HepG2 (cell line): ENCODE measurements at regions not wholly inside any gene's neighbourhood (a gene's known extent, or its start where the extent isn't known, plus 50 kb on each side); places are given as distances from the start of the nearest gene placed in this dataset.

ENCODE experiments used
- ATAC-seq: fragments of 200-7000 bp; cut with Tn5 transposase; 3 replicates; pipeline ENCODE4 v1.9.1; 2020; ENCODE audit warnings: mild to moderate bottlenecking, moderate library complexity
- BruUV-seq: library from RNA; stranded (reverse); fragments of 400-500 nt; replicated peaks from 2 replicates; lab custom pipeline; 2021; lab: Mats Ljungman, UMichigan
- CTCF ChIA-PET: fragments of 300-600 bp; formaldehyde crosslinking; extraction: SDS; loops from one replicate; lab custom pipeline; 2021; ENCODE audit warnings: low total read pairs, inconsistent platforms, low intra/inter-chr PET ratio; lab: Yijun Ruan, JAX
- POLR2A ChIA-PET: fragments of 350-600 bp; sonication (Branson Sonifier 250); formaldehyde crosslinking; loops from one replicate; lab custom pipeline; 2020; ENCODE audit warnings: antibody characterized with exemption, inconsistent platforms; lab: Yijun Ruan, JAX
- DNase-seq: peaks from one replicate; pipeline ENCODE4 v3.0.0-alpha.2; 2015; ENCODE audit warnings: low spot score
- FAIRE-seq: peaks from 3 replicates; lab custom pipeline; 2011; peaks lifted over from hg19 to GRCh38; lab: Jason Lieb, UNC
- H2AFZ ChIP-seq: one replicate; pipeline ENCODE4 v1.6.1; 2011; ENCODE audit warnings: low read length, inconsistent platforms
- H3K27ac ChIP-seq: fragments of 300-600 bp; 3 replicates; pipeline ENCODE4 v1.8.0; 2011; ENCODE audit warnings: mixed run types, mild to moderate bottlenecking, mixed read lengths, low read length, inconsistent platforms; ENCODE audit not compliant: insufficient read depth; ENCODE audit errors: extremely low read length
- H3K27me3 ChIP-seq, 2 experiments: fragments of 200-600 bp in 1 of 2; 2 replicates in 1 of 2; 3 replicates in 1 of 2; pipeline versions ENCODE4 v1.6.0 to v1.8.0; 2011; ENCODE audit warnings: low read length in 2 of 2, mild to moderate bottlenecking in 2 of 2, moderate library complexity in 2 of 2, inconsistent platforms in 1 of 2; ENCODE audit not compliant: insufficient read depth in 2 of 2, control insufficient read depth in 1 of 2
- H3K36me3 ChIP-seq, 2 experiments: fragments of 200-600 bp in 1 of 2; replicated peaks in 1 of 2; 2 replicates in 1 of 2; 3 replicates in 1 of 2; pipeline versions ENCODE4 v1.5.1 to v1.8.0; 2011; ENCODE audit warnings: low read length in 2 of 2, inconsistent platforms in 1 of 2; ENCODE audit not compliant: insufficient read depth in 2 of 2, control insufficient read depth in 1 of 2
- H3K4me1 ChIP-seq: 2 replicates; pipeline ENCODE4 v1.5.1; 2012; ENCODE audit warnings: low read length, inconsistent platforms; ENCODE audit not compliant: insufficient read depth
- H3K4me2 ChIP-seq: 2 replicates; pipeline ENCODE4 v1.6.0; 2011; ENCODE audit warnings: low read depth, low read length, inconsistent platforms
- H3K4me3 ChIP-seq, 3 experiments: fragments of 200-600 bp in 1 of 3; sonication (generic), shearing (Covaris generic) in 1 of 3; replicated peaks in 1 of 3; 2 replicates each; pipeline ENCODE4 v1.5.1; 2011 to 2016; ENCODE audit warnings: low read length in 3 of 3, inconsistent platforms in 2 of 3, low read depth in 2 of 3, mild to moderate bottlenecking in 2 of 3, control low read depth in 1 of 3, mixed read lengths in 1 of 3; ENCODE audit not compliant: insufficient read depth in 1 of 3
- H3K79me2 ChIP-seq: one replicate; pipeline ENCODE4 v1.6.1; 2011; ENCODE audit warnings: low read length, inconsistent platforms; ENCODE audit not compliant: insufficient read depth
- H3K9ac ChIP-seq: 2 replicates; pipeline ENCODE4 v1.6.0; 2011; ENCODE audit warnings: mild to moderate bottlenecking, low read depth, low read length, inconsistent platforms; ENCODE audit not compliant: insufficient read depth
- H3K9me3 ChIP-seq: 2 replicates; pipeline ENCODE4 v1.5.1; 2012; ENCODE audit warnings: mild to moderate bottlenecking, low read length
- H4K20me1 ChIP-seq: 2 replicates; pipeline ENCODE4 v1.6.0; 2011; ENCODE audit warnings: inconsistent platforms, mild to moderate bottlenecking, low read length, moderate library complexity; ENCODE audit not compliant: insufficient read depth
- ARNT ChIP-seq: fragments of 450-650 bp; IDR thresholded peaks from 2 replicates; pipeline ENCODE4 v1.6.1; 2017
- KMT2A ChIP-seq: sonication (generic); formaldehyde crosslinking; IDR thresholded peaks from 2 replicates; pipeline ENCODE4 v1.4.0; 2020; ENCODE audit warnings: missing genetic modification reagents
- NFYC ChIP-seq: IDR thresholded peaks from 2 replicates; pipeline ENCODE4 v1.6.1; 2016; ENCODE audit warnings: missing genetic modification reagents, missing compliant biosample characterization
- NR2F6 ChIP-seq, 2 experiments: IDR thresholded peaks; 2 replicates each; pipeline ENCODE4 v1.6.1; 2016; ENCODE audit warnings: antibody characterized with exemption in 1 of 2, mild to moderate bottlenecking in 1 of 2
- ZNF138 ChIP-seq: sonication (generic); formaldehyde crosslinking; IDR thresholded peaks from 2 replicates; pipeline ENCODE4 v1.5.0; 2020; ENCODE audit warnings: mild to moderate bottlenecking, low read depth, missing genetic modification reagents
- ZNF225 ChIP-seq: sonication (generic); formaldehyde crosslinking; IDR thresholded peaks from 2 replicates; pipeline ENCODE4 v1.4.0; 2020; ENCODE audit warnings: mild to moderate bottlenecking, missing genetic modification reagents
- ZNF234 ChIP-seq: sonication (generic); formaldehyde crosslinking; conservative IDR thresholded peaks from 2 replicates; pipeline ENCODE4 v1.5.1; 2020; ENCODE audit warnings: mild to moderate bottlenecking, missing genetic modification reagents
- ZNF674 ChIP-seq: sonication (generic); formaldehyde crosslinking; IDR thresholded peaks from 2 replicates; pipeline ENCODE4 v1.5.0; 2020; ENCODE audit warnings: low read depth, mild to moderate bottlenecking, missing genetic modification reagents
- WGBS: methylation state at CpG from one replicate; pipeline ENCODE4 v1.1.6; 2017; ENCODE audit warnings: low lambda C conversion rate; 5-methylcytosine and 5-hydroxymethylcytosine counted together
- in situ Hi-C: cut with HindIII; loops from 2 replicates; pipeline ENCODE4 v1.10.0; 2017; ENCODE audit warnings: low pct_unique_long_range_greater_than_20kb; ENCODE audit not compliant: extremely low pct_ligation_motif_present
- intact Hi-C: fragments of 100-400 bp; cut with micrococcal nuclease; formaldehyde crosslinking; loops from one replicate; pipeline ENCODE4 v1.10.0; 2022; ENCODE audit not compliant: unreplicated experiment
- TF ChIP-seq, protein P1 (sequence below): sonication (generic); formaldehyde crosslinking; IDR thresholded peaks from 2 replicates; pipeline ENCODE4 v1.5.0; 2020; ENCODE audit warnings: mild to moderate bottlenecking, missing genetic modification reagents
- TF ChIP-seq, protein P2 (sequence below): sonication (generic); formaldehyde crosslinking; IDR thresholded peaks from 2 replicates; pipeline ENCODE4 v1.4.0; 2020; ENCODE audit warnings: missing genetic modification reagents, borderline replicate concordance
- TF ChIP-seq, protein P3 (sequence below): sonication (generic); formaldehyde crosslinking; IDR thresholded peaks from 2 replicates; pipeline ENCODE4 v1.5.1; 2020; ENCODE audit warnings: mild to moderate bottlenecking, missing genetic modification reagents, moderate library complexity
- TF ChIP-seq, protein P4 (sequence below): sonication (generic); formaldehyde crosslinking; IDR thresholded peaks from 2 replicates; pipeline ENCODE4 v1.4.0; 2020; ENCODE audit warnings: missing genetic modification reagents

DNA sequence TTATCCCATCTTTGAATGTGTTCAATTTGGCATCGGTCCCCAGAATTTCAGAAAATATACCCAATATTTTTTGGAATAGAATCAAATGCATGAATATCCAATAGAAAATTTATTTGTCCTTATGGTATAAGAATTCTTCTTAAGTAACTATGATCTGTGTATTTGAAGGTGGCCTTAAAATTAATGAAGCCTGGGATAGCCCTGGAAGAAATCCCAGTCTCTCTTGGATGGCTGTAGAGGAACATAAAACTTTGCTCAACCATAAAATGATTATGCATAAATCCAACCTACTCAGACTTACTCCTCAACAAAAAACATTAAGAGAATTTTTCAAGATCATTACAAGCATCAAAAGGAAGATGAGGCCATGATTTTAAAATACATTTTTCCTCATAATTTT lies 269.4 kb upstream of the SMIM31 start:
- ChIA-PET CTCF (no interaction called here), POLR2A (no interaction called here)
- Histone ChIP-seq H3K27me3 (no peaks in the 10 kb centered on the region), H3K4me1 (no peaks in the 10 kb centered on the region), H3K27ac (no peak overlapping the region), H3K9me3 (no peaks in the 10 kb centered on the region), H3K79me2 (no peaks in the 10 kb centered on the region), H3K36me3 (no peaks in the 10 kb centered on the region), H3K4me3 (no peak overlapping the region), H3K4me2 (no peak overlapping the region), H2AFZ (no peak overlapping the region), H3K9ac (no peak overlapping the region), H4K20me1 (no peaks in the 10 kb centered on the region)
- 0% methylated on average over 1 of the region's 1 CpG for WGBS
- in situ Hi-C loops (no loop called here), intact Hi-C loops (no loop called here)
- no peak for FAIRE-seq
- no peak for ATAC-seq
- no TSS peak for BruUV-seq
- no peak for DNase-seq
- TF ChIP-seq ZNF138 (CRISPR knock-in tag): no peak
- TF ChIP-seq ZNF674 (CRISPR knock-in tag): no peak
- no peak for TF ChIP-seq ZNF225 (CRISPR knock-in tag)
- TF ChIP-seq ARNT: no peak
- TF ChIP-seq, protein P1, sequence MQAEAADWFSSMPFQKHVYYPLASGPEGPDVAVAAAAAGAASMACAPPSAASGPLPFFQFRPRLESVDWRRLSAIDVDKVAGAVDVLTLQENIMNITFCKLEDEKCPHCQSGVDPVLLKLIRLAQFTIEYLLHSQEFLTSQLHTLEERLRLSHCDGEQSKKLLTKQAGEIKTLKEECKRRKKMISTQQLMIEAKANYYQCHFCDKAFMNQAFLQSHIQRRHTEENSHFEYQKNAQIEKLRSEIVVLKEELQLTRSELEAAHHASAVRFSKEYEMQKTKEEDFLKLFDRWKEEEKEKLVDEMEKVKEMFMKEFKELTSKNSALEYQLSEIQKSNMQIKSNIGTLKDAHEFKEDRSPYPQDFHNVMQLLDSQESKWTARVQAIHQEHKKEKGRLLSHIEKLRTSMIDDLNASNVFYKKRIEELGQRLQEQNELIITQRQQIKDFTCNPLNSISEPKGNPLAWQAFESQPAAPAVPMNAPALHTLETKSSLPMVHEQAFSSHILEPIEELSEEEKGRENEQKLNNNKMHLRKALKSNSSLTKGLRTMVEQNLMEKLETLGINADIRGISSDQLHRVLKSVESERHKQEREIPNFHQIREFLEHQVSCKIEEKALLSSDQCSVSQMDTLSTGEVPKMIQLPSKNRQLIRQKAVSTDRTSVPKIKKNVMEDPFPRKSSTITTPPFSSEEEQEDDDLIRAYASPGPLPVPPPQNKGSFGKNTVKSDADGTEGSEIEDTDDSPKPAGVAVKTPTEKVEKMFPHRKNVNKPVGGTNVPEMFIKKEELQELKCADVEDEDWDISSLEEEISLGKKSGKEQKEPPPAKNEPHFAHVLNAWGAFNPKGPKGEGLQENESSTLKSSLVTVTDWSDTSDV (CRISPR knock-in tag): no peak
- TF ChIP-seq NFYC (CRISPR knock-in tag): no peak
- TF ChIP-seq, protein P2, sequence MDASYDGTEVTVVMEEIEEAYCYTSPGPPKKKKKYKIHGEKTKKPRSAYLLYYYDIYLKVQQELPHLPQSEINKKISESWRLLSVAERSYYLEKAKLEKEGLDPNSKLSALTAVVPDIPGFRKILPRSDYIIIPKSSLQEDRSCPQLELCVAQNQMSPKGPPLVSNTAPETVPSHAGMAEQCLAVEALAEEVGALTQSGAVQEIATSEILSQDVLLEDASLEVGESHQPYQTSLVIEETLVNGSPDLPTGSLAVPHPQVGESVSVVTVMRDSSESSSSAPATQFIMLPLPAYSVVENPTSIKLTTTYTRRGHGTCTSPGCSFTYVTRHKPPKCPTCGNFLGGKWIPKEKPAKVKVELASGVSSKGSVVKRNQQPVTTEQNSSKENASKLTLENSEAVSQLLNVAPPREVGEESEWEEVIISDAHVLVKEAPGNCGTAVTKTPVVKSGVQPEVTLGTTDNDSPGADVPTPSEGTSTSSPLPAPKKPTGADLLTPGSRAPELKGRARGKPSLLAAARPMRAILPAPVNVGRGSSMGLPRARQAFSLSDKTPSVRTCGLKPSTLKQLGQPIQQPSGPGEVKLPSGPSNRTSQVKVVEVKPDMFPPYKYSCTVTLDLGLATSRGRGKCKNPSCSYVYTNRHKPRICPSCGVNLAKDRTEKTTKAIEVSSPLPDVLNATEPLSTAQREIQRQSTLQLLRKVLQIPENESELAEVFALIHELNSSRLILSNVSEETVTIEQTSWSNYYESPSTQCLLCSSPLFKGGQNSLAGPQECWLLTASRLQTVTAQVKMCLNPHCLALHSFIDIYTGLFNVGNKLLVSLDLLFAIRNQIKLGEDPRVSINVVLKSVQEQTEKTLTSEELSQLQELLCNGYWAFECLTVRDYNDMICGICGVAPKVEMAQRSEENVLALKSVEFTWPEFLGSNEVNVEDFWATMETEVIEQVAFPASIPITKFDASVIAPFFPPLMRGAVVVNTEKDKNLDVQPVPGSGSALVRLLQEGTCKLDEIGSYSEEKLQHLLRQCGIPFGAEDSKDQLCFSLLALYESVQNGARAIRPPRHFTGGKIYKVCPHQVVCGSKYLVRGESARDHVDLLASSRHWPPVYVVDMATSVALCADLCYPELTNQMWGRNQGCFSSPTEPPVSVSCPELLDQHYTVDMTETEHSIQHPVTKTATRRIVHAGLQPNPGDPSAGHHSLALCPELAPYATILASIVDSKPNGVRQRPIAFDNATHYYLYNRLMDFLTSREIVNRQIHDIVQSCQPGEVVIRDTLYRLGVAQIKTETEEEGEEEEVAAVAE (CRISPR knock-in tag): no peak
- no peak for TF ChIP-seq NR2F6 (IDR thresholded peaks at IDR 0.05)
- no peak for TF ChIP-seq NR2F6 (CRISPR knock-in tag; IDR thresholded peaks at IDR 0.05)
- TF ChIP-seq KMT2A (CRISPR knock-in tag): no peak
- no peak for TF ChIP-seq ZNF234 (CRISPR knock-in tag)
- TF ChIP-seq, protein P3, sequence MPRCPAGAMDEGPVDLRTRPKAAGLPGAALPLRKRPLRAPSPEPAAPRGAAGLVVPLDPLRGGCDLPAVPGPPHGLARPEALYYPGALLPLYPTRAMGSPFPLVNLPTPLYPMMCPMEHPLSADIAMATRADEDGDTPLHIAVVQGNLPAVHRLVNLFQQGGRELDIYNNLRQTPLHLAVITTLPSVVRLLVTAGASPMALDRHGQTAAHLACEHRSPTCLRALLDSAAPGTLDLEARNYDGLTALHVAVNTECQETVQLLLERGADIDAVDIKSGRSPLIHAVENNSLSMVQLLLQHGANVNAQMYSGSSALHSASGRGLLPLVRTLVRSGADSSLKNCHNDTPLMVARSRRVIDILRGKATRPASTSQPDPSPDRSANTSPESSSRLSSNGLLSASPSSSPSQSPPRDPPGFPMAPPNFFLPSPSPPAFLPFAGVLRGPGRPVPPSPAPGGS (CRISPR knock-in tag): no peak
- TF ChIP-seq, protein P4, sequence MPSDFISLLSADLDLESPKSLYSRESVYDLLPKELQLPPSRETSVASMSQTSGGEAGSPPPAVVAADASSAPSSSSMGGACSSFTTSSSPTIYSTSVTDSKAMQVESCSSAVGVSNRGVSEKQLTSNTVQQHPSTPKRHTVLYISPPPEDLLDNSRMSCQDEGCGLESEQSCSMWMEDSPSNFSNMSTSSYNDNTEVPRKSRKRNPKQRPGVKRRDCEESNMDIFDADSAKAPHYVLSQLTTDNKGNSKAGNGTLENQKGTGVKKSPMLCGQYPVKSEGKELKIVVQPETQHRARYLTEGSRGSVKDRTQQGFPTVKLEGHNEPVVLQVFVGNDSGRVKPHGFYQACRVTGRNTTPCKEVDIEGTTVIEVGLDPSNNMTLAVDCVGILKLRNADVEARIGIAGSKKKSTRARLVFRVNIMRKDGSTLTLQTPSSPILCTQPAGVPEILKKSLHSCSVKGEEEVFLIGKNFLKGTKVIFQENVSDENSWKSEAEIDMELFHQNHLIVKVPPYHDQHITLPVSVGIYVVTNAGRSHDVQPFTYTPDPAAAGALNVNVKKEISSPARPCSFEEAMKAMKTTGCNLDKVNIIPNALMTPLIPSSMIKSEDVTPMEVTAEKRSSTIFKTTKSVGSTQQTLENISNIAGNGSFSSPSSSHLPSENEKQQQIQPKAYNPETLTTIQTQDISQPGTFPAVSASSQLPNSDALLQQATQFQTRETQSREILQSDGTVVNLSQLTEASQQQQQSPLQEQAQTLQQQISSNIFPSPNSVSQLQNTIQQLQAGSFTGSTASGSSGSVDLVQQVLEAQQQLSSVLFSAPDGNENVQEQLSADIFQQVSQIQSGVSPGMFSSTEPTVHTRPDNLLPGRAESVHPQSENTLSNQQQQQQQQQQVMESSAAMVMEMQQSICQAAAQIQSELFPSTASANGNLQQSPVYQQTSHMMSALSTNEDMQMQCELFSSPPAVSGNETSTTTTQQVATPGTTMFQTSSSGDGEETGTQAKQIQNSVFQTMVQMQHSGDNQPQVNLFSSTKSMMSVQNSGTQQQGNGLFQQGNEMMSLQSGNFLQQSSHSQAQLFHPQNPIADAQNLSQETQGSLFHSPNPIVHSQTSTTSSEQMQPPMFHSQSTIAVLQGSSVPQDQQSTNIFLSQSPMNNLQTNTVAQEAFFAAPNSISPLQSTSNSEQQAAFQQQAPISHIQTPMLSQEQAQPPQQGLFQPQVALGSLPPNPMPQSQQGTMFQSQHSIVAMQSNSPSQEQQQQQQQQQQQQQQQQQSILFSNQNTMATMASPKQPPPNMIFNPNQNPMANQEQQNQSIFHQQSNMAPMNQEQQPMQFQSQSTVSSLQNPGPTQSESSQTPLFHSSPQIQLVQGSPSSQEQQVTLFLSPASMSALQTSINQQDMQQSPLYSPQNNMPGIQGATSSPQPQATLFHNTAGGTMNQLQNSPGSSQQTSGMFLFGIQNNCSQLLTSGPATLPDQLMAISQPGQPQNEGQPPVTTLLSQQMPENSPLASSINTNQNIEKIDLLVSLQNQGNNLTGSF (CRISPR knock-in tag): no peak
